ENCODE measurements at regions not wholly inside any gene's neighbourhood (a gene's known extent, or its start where the extent isn't known, plus 50 kb on each side); places are given as distances from the start of the nearest gene placed in this dataset.

DNA sequence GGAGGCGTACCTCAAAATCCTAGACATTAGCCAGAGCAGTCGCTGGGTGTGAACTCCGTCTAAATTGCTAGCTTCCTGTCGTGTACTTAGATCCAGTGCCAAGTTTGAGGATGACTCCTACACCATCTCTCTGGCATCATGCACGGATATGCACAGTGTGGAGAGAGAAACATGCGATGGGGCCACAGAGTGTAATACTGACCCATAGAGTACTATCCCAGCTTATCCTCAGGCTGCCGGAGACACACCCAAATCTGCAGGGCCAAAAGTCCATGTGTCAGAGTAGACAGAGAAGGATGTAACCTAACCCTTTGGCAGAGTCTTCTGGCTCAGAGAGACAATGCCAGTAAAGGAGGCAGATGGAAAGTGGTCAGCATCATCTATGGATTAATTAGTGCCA lies 84.2 kb downstream of the ARL4C start:
- no CpG with 5 or more reads among the region's 7 CpGs for WGBS (ENCODE audit: extremely low coverage, insufficient read length, low lambda C conversion rate)
- H3K4ac ChIP-seq (ENCODE audit: low read depth, low read length): no peak overlapping the region
- no peak for DNase-seq

More for the DNA sequence above, 84.2 kb downstream of the ARL4C start:
- Mint-ChIP-seq H3K4me1 (peaks cover 13 to 20% of the 10 kb centered on the region in 2 experiments), H3K27me3 (ENCODE audit: low read depth) (peaks cover 19% of the 10 kb centered on the region), H3K27ac (no peak overlapping the region), H3K4me3 (no peak overlapping the region), H3K9me3 (peaks cover 0 to 1% of the 10 kb centered on the region in 2 experiments; a peak in 2 of 5 replicates), H3K36me3 (ENCODE audit: insufficient read depth in 1 of 3, low read depth in 3 of 3) (no peaks in the 10 kb centered on the region)
- Histone ChIP-seq H3K27me3 (ENCODE audit: insufficient read depth, low read length) (no peaks in the 10 kb centered on the region), H2BK5ac (ENCODE audit: insufficient read length, low read length) (no peak overlapping the region), H2AK5ac (ENCODE audit: insufficient read length, low read length) (no peak overlapping the region), H3K14ac (ENCODE audit: insufficient read depth, low read length) (no peak overlapping the region), H3K18ac (ENCODE audit: insufficient read length, low read depth, low read length) (no peak overlapping the region), H2BK20ac (ENCODE audit: low read depth, low read length, poor library complexity, severe bottlenecking) (no peak overlapping the region), H4K91ac (ENCODE audit: insufficient read length, low read depth, low read length) (no peak overlapping the region), H3K23me2 (ENCODE audit: insufficient read length, low read depth, low read length, poor library complexity, severe bottlenecking) (no peaks in the 10 kb centered on the region), H3K4me2 (ENCODE audit: insufficient read depth, insufficient read length, low read length) (no peak overlapping the region), H3K4me1 (ENCODE audit: insufficient read depth, low read length) (0 out of 2 replicates have a peak, but pooled peaks cover 2% of the 10 kb centered on the region), H2BK15ac (ENCODE audit: low read depth, low read length) (no peak overlapping the region), H4K5ac (ENCODE audit: insufficient read length, low read depth, low read length) (no peak overlapping the region), H2BK120ac (ENCODE audit: low read depth, low read length, poor library complexity, severe bottlenecking) (no peak overlapping the region), H2BK12ac (ENCODE audit: insufficient read length, low read depth, low read length) (no peak overlapping the region), H3K23ac (ENCODE audit: insufficient read length, low read depth, low read length) (no peak overlapping the region), H3K27ac (ENCODE audit: insufficient read length, low read depth, low read length) (no peak overlapping the region), H4K8ac (replicated peaks; ENCODE audit: insufficient read length, low read depth, low read length) (no peak overlapping the region), H3T11ph (ENCODE audit: low read length) (no peak overlapping the region), H3K79me1 (ENCODE audit: insufficient read depth, low read depth, low read length, poor library complexity, severe bottlenecking) (no peaks in the 10 kb centered on the region), H3K9me3 (ENCODE audit: control insufficient read depth, low read depth, low read length) (no peaks in the 10 kb centered on the region), H2AFZ (ENCODE audit: low read length) (no peak overlapping the region), H3K79me2 (ENCODE audit: insufficient read depth, low read length) (no peaks in the 10 kb centered on the region), H3K9ac (ENCODE audit: extremely low read depth, insufficient read length, low read length) (no peak overlapping the region), H3K56ac (ENCODE audit: insufficient read length, low read depth, low read length) (no peak overlapping the region), H4K20me1 (ENCODE audit: control insufficient read depth, insufficient read depth, insufficient read length) (no peaks in the 10 kb centered on the region)
- TF ChIP-seq, protein P1, sequence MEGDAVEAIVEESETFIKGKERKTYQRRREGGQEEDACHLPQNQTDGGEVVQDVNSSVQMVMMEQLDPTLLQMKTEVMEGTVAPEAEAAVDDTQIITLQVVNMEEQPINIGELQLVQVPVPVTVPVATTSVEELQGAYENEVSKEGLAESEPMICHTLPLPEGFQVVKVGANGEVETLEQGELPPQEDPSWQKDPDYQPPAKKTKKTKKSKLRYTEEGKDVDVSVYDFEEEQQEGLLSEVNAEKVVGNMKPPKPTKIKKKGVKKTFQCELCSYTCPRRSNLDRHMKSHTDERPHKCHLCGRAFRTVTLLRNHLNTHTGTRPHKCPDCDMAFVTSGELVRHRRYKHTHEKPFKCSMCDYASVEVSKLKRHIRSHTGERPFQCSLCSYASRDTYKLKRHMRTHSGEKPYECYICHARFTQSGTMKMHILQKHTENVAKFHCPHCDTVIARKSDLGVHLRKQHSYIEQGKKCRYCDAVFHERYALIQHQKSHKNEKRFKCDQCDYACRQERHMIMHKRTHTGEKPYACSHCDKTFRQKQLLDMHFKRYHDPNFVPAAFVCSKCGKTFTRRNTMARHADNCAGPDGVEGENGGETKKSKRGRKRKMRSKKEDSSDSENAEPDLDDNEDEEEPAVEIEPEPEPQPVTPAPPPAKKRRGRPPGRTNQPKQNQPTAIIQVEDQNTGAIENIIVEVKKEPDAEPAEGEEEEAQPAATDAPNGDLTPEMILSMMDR (conservative IDR thresholded peaks at IDR 0.05): no peak

All from H9 (cell line).